H1 (cell line): ENCODE measurements at regions not wholly inside any gene's neighbourhood (a gene's known extent, or its start where the extent isn't known, plus 50 kb on each side); places are given as distances from the start of the nearest gene placed in this dataset.

ENCODE experiments used
- CTCF ChIA-PET: fragments of 300-600 bp; sonication (Branson Sonifier 250); formaldehyde crosslinking; loops from one replicate; lab custom pipeline; 2021; ENCODE audit not compliant: partially characterized antibody; lab: Charles Lee
- POLR2A ChIA-PET: fragments of 300-600 bp; sonication (Branson Sonifier 250); formaldehyde crosslinking; loops from one replicate; lab custom pipeline; 2021; ENCODE audit warnings: inconsistent platforms; ENCODE audit not compliant: partially characterized antibody; lab: Charles Lee
- DNase-seq, 2 experiments: peaks; one replicate each; pipeline versions ENCODE4 v3.0.0 to v3.0.0-alpha.2; 2010 to 2022; ENCODE audit warnings: low spot score in 2 of 2, low read depth in 1 of 2, mixed read lengths in 1 of 2
- FAIRE-seq: peaks from 2 replicates; lab custom pipeline; 2011; peaks lifted over from hg19 to GRCh38; lab: Jason Lieb, UNC
- H2AFZ ChIP-seq: 2 replicates; pipeline ENCODE4 v1.8.1; 2012; ENCODE audit warnings: low read length, inconsistent platforms
- H2AK5ac ChIP-seq: 2 replicates; pipeline ENCODE4 v1.6.1; 2013; ENCODE audit warnings: low read depth, low read length
- H2BK120ac ChIP-seq: replicated peaks from 2 replicates; pipeline ENCODE3; 2013; ENCODE audit warnings: low read depth, low read length, inconsistent platforms
- H2BK12ac ChIP-seq: 2 replicates; pipeline ENCODE4 v1.6.1; 2013; ENCODE audit warnings: low read depth, low read length
- H2BK15ac ChIP-seq: 2 replicates; pipeline ENCODE4 v1.6.1; 2013; ENCODE audit warnings: low read length
- H2BK20ac ChIP-seq: 2 replicates; pipeline ENCODE4 v1.6.1; 2013; ENCODE audit warnings: low read length
- H2BK5ac ChIP-seq: 2 replicates; pipeline ENCODE4 v1.6.1; 2013; ENCODE audit warnings: low read depth, low read length
- H3K14ac ChIP-seq: 2 replicates; pipeline ENCODE4 v1.6.1; 2013; ENCODE audit warnings: inconsistent platforms; ENCODE audit not compliant: insufficient read length
- H3K18ac ChIP-seq: 2 replicates; pipeline ENCODE4 v1.6.1; 2013; ENCODE audit warnings: low read length; ENCODE audit errors: extremely low read depth
- H3K23ac ChIP-seq: 2 replicates; pipeline ENCODE4 v1.6.1; 2013; ENCODE audit warnings: inconsistent platforms; ENCODE audit not compliant: insufficient read length
- H3K23me2 ChIP-seq: 2 replicates; pipeline ENCODE4 v1.6.1; 2013; ENCODE audit warnings: low read depth, low read length
- H3K27ac ChIP-seq: 2 replicates; pipeline ENCODE4 v1.6.1; 2011; ENCODE audit warnings: low read depth, low read length, inconsistent platforms
- H3K27me3 ChIP-seq, 4 experiments: replicated peaks in 1 of 4; 1 replicate in 1 of 4; 2 replicates in 3 of 4; pipeline versions ENCODE4 v1.6.1 to v1.8.1; 2011 to 2013; ENCODE audit warnings: low read length in 3 of 4, mild to moderate bottlenecking in 3 of 4, inconsistent platforms in 2 of 4, mixed read lengths in 2 of 4, moderate library complexity in 1 of 4; ENCODE audit not compliant: control insufficient read depth in 3 of 4, insufficient read depth in 3 of 4; ENCODE audit errors: extremely low read depth in 1 of 4
- H3K36me3 ChIP-seq, 4 experiments: 2 replicates each; pipeline versions ENCODE4 v1.6.1 to v1.8.1; 2011 to 2013; ENCODE audit warnings: mild to moderate bottlenecking in 4 of 4, low read length in 3 of 4, moderate library complexity in 2 of 4, control low read depth in 1 of 4, inconsistent platforms in 1 of 4; ENCODE audit not compliant: insufficient read depth in 4 of 4, control insufficient read depth in 2 of 4
- H3K4ac ChIP-seq: replicated peaks from 2 replicates; pipeline ENCODE3; 2013; ENCODE audit warnings: low read length, low read depth, mixed read lengths, inconsistent platforms; ENCODE audit not compliant: insufficient read length
- H3K4me1 ChIP-seq, 4 experiments: replicated peaks in 1 of 4; 1 replicate in 1 of 4; 2 replicates in 3 of 4; pipeline versions ENCODE4 v1.6.1 to v1.8.1; 2011 to 2013; ENCODE audit warnings: low read length in 3 of 4, inconsistent platforms in 2 of 4, mixed read lengths in 1 of 4; ENCODE audit not compliant: insufficient read depth in 4 of 4, control insufficient read depth in 3 of 4
- H3K4me2 ChIP-seq, 2 experiments: 2 replicates each; pipeline versions ENCODE4 v1.6.1 to v1.8.1; 2011 to 2013; ENCODE audit warnings: low read depth in 2 of 2, low read length in 2 of 2, control low read depth in 1 of 2, inconsistent platforms in 1 of 2, mild to moderate bottlenecking in 1 of 2; ENCODE audit not compliant: insufficient read depth in 1 of 2
- H3K4me3 ChIP-seq, 4 experiments: fragments of 200-600, 300-600 bp in 1 of 4; sonication (generic), shearing (Covaris generic), sonication (Bioruptor Twin) in 1 of 4; 2 replicates each; pipeline versions ENCODE4 v1.5.1 to v1.8.1; 2011 to 2016; ENCODE audit warnings: low read length in 4 of 4, low read depth in 3 of 4, control low read depth in 2 of 4, inconsistent platforms in 2 of 4, mild to moderate bottlenecking in 2 of 4, mixed read lengths in 1 of 4, moderate library complexity in 1 of 4; ENCODE audit not compliant: insufficient read depth in 2 of 4; ENCODE audit errors: extremely low read depth in 1 of 4
- H3K56ac ChIP-seq: replicated peaks from 2 replicates; pipeline ENCODE3; 2013; ENCODE audit warnings: low read depth, mild to moderate bottlenecking, mixed read lengths, low read length, inconsistent platforms; ENCODE audit not compliant: insufficient read length
- H3K79me1 ChIP-seq: 2 replicates; pipeline ENCODE4 v1.6.1; 2013; ENCODE audit warnings: low read depth, low read length, control low read depth
- H3K79me2 ChIP-seq, 2 experiments: 2 replicates each; pipeline versions ENCODE4 v1.6.1 to v1.8.1; 2012 to 2013; ENCODE audit warnings: low read length in 2 of 2, mild to moderate bottlenecking in 2 of 2, inconsistent platforms in 1 of 2; ENCODE audit not compliant: insufficient read depth in 2 of 2, control insufficient read depth in 1 of 2
- H3K9ac ChIP-seq, 4 experiments: replicated peaks in 1 of 4; 1 replicate in 1 of 4; 2 replicates in 3 of 4; pipeline versions ENCODE4 v1.6.1 to v1.8.1; 2011 to 2013; ENCODE audit warnings: low read depth in 3 of 4, low read length in 3 of 4, control low read depth in 2 of 4, mild to moderate bottlenecking in 2 of 4, moderate library complexity in 2 of 4, inconsistent platforms in 1 of 4; ENCODE audit errors: extremely low read depth in 1 of 4
- H3K9me3 ChIP-seq, 2 experiments: 2 replicates each; pipeline versions ENCODE4 v1.6.1 to v1.8.1; 2012 to 2013; ENCODE audit warnings: mild to moderate bottlenecking in 2 of 2, moderate library complexity in 2 of 2, control low read depth in 1 of 2, inconsistent platforms in 1 of 2, low read depth in 1 of 2, low read length in 1 of 2, mixed read lengths in 1 of 2; ENCODE audit not compliant: insufficient read depth in 2 of 2
- H4K20me1 ChIP-seq, 2 experiments: replicated peaks in 1 of 2; 2 replicates each; pipeline versions ENCODE3 to v1.8.1; 2011 to 2013; ENCODE audit warnings: inconsistent platforms in 2 of 2, low read length in 2 of 2, mild to moderate bottlenecking in 1 of 2; ENCODE audit not compliant: insufficient read depth in 2 of 2, control insufficient read depth in 1 of 2
- H4K5ac ChIP-seq: 2 replicates; pipeline ENCODE4 v1.6.1; 2013; ENCODE audit warnings: low read length, low read depth, mixed read lengths, inconsistent platforms; ENCODE audit not compliant: insufficient read length
- H4K8ac ChIP-seq: 2 replicates; pipeline ENCODE4 v1.8.0; 2013; ENCODE audit warnings: mild to moderate bottlenecking, moderate library complexity, low read length, inconsistent platforms; ENCODE audit not compliant: insufficient read depth; ENCODE audit errors: extremely low read depth
- H4K91ac ChIP-seq: replicated peaks from 2 replicates; pipeline ENCODE3; 2013; ENCODE audit warnings: low read length, mixed read lengths, inconsistent platforms; ENCODE audit not compliant: insufficient read length
- ATF2 ChIP-seq: IDR thresholded peaks from 2 replicates; pipeline ENCODE4 v1.6.1; 2012; ENCODE audit warnings: low read length, inconsistent platforms
- BACH1 ChIP-seq: IDR thresholded peaks from 2 replicates; pipeline ENCODE4 v1.6.1; 2012; ENCODE audit warnings: low read length, improper control_type of control experiment
- CHD1 ChIP-seq: IDR thresholded peaks from 2 replicates; pipeline ENCODE4 v1.6.1; 2012; ENCODE audit warnings: low read depth, low read length, improper control_type of control experiment
- CTBP2 ChIP-seq: IDR thresholded peaks from 2 replicates; pipeline ENCODE4 v1.7.0; 2011; ENCODE audit warnings: borderline replicate concordance, mild to moderate bottlenecking, moderate library complexity, mixed read lengths, low read length; ENCODE audit not compliant: insufficient read depth, insufficient read length
- GTF2F1 ChIP-seq: IDR thresholded peaks from 2 replicates; pipeline ENCODE4 v1.6.1; 2012; ENCODE audit warnings: low read depth, low read length, improper control_type of control experiment, borderline replicate concordance
- KDM4A ChIP-seq: IDR thresholded peaks from one replicate; pipeline ENCODE4 v1.7.1; 2012; ENCODE audit warnings: low read depth, mild to moderate bottlenecking, moderate library complexity, low read length, inconsistent platforms; ENCODE audit not compliant: severe bottlenecking
- NANOG ChIP-seq: IDR thresholded peaks from 2 replicates; pipeline ENCODE4 v1.6.1; 2011; ENCODE audit warnings: low read length, low read depth, mild to moderate bottlenecking, inconsistent platforms; ENCODE audit not compliant: insufficient read depth, poor library complexity, severe bottlenecking
- POLR2A ChIP-seq, 2 experiments: IDR thresholded peaks; 1 replicate in 1 of 2; 2 replicates in 1 of 2; pipeline ENCODE4 v1.6.1; 2011; ENCODE audit warnings: low read depth in 2 of 2, low read length in 2 of 2, mild to moderate bottlenecking in 2 of 2; ENCODE audit errors: control extremely low read depth in 1 of 2
- POU5F1 ChIP-seq: IDR thresholded peaks from 2 replicates; pipeline ENCODE4 v1.6.1; 2011; ENCODE audit warnings: low read depth, mild to moderate bottlenecking, low read length, moderate library complexity
- RAD21 ChIP-seq, 2 experiments: IDR thresholded peaks in 1 of 2; conservative IDR thresholded peaks in 1 of 2; 2 replicates each; pipeline ENCODE4 v1.6.1; 2011; ENCODE audit warnings: low read depth in 2 of 2, low read length in 2 of 2, improper control_type of control experiment in 1 of 2, inconsistent platforms in 1 of 2, mild to moderate bottlenecking in 1 of 2, moderate library complexity in 1 of 2
- RFX5 ChIP-seq: IDR thresholded peaks from 2 replicates; pipeline ENCODE4 v1.6.1; 2011; ENCODE audit warnings: low read depth, low read length, improper control_type of control experiment, borderline replicate concordance
- SIX5 ChIP-seq: IDR thresholded peaks from 2 replicates; pipeline ENCODE4 v1.6.1; 2011; ENCODE audit warnings: mild to moderate bottlenecking, low read depth, low read length
- SP2 ChIP-seq: IDR thresholded peaks from 2 replicates; pipeline ENCODE4 v1.6.1; 2012; ENCODE audit warnings: mild to moderate bottlenecking, low read length, inconsistent platforms
- USF2 ChIP-seq: IDR thresholded peaks from 2 replicates; pipeline ENCODE4 v1.6.1; 2011; ENCODE audit warnings: low read length, improper control_type of control experiment

- Histone ChIP-seq H3K14ac (no peak overlapping the region), H3K27me3 (no peaks in the 10 kb centered on the region)
- no peak for TF ChIP-seq CTBP2
- TF ChIP-seq RAD21 (IDR thresholded peaks at IDR 0.05 in 1 of 2, conservative IDR thresholded peaks at IDR 0.05 in 1 of 2; ENCODE audit: low read depth in 2 of 2, low read length in 2 of 2): no peak
- TF ChIP-seq USF2: no peak
- no peak for TF ChIP-seq BACH1
- TF ChIP-seq POLR2A (IDR thresholded peaks at IDR 0.05; ENCODE audit: control extremely low read depth in 1 of 2, low read depth in 2 of 2, low read length in 2 of 2): no peak
- no peak for TF ChIP-seq NANOG
- no peak for TF ChIP-seq KDM4A
- no peak for TF ChIP-seq ATF2
- no peak for TF ChIP-seq RFX5
- no peak for TF ChIP-seq SIX5
- TF ChIP-seq CHD1: no peak
- TF ChIP-seq POU5F1: no peak
- TF ChIP-seq GTF2F1: no peak
- TF ChIP-seq SP2: no peak
Observed at GRCh38 chr3:66145408-66145733, 75.4 kb upstream of the SLC25A26 start.

More at GRCh38 chr3:66145408-66145733, 75.4 kb upstream of the SLC25A26 start:
- ChIA-PET POLR2A (no interaction called here), CTCF (no interaction called here)
- Histone ChIP-seq H4K20me1 (no peaks in the 10 kb centered on the region), H3K18ac (no peak overlapping the region), H3K56ac (no peak overlapping the region), H3K4me3 (no peak overlapping the region), H2BK120ac (no peak overlapping the region), H4K5ac (no peak overlapping the region), H3K9ac (no peak overlapping the region), H2AK5ac (no peak overlapping the region), H3K79me1 (no peaks in the 10 kb centered on the region), H3K9me3 (no peaks in the 10 kb centered on the region), H3K4ac (no peak overlapping the region), H3K23ac (no peak overlapping the region), H3K79me2 (no peaks in the 10 kb centered on the region), H3K4me2 (no peak overlapping the region), H4K91ac (no peak overlapping the region), H2AFZ (no peak overlapping the region), H2BK20ac (no peak overlapping the region), H2BK12ac (no peak overlapping the region), H2BK5ac (no peak overlapping the region), H2BK15ac (no peak overlapping the region), H3K36me3 (no peaks in the 10 kb centered on the region), H4K8ac (no peak overlapping the region), H3K4me1 (no peaks in the 10 kb centered on the region), H3K27ac (no peak overlapping the region), H3K23me2 (no peaks in the 10 kb centered on the region)
- no peak for FAIRE-seq
- no peak for DNase-seq
